Endothelial cell of umbilical vein (primary cell): ENCODE measurements at regions not wholly inside any gene's neighbourhood (a gene's known extent, or its start where the extent isn't known, plus 50 kb on each side); places are given as distances from the start of the nearest gene placed in this dataset.

Experiments used
- BruUV-seq: library from RNA; stranded (reverse); fragments of 400-500 nt; replicated peaks from 2 replicates; lab custom pipeline; 2021; lab: Mats Ljungman, UMichigan
- CTCF ChIA-PET: fragments of 300-600, 350-600 bp; sonication (Branson Sonifier 250); formaldehyde crosslinking; loops from one replicate; lab custom pipeline; 2021; ENCODE audit warnings: antibody characterized with exemption, inconsistent platforms; lab: Charles Lee
- POLR2A ChIA-PET: fragments of 300-600, 350-600 bp; sonication (Branson Sonifier 250); formaldehyde crosslinking; loops from one replicate; lab custom pipeline; 2021; ENCODE audit warnings: antibody characterized with exemption, inconsistent platforms; lab: Charles Lee
- DNase-seq: peaks from one replicate; pipeline ENCODE4 v3.0.0-alpha.2; 2011; ENCODE audit warnings: low read depth, low spot score
- FAIRE-seq: peaks from 2 replicates; lab custom pipeline; 2011; peaks lifted over from hg19 to GRCh38; lab: Jason Lieb, UNC
- H2AFZ ChIP-seq: 2 replicates; pipeline ENCODE4 v1.6.0; 2012; ENCODE audit warnings: low read depth, low read length, control low read depth, inconsistent platforms
- H3K27ac ChIP-seq: 2 replicates; pipeline ENCODE4 v1.5.1; 2011; ENCODE audit warnings: low read depth, mild to moderate bottlenecking, control low read depth, low read length, moderate library complexity; ENCODE audit not compliant: insufficient read depth
- H3K27me3 ChIP-seq, 2 experiments: 2 replicates each; pipeline versions ENCODE4 v1.6.0 to v1.6.1; 2011; ENCODE audit warnings: low read length in 2 of 2, mixed read lengths in 1 of 2; ENCODE audit not compliant: control insufficient read depth in 2 of 2, insufficient read depth in 2 of 2
- H3K36me3 ChIP-seq, 2 experiments: 2 replicates in 1 of 2; 3 replicates in 1 of 2; pipeline ENCODE4 v1.5.1; 2011; ENCODE audit warnings: low read length in 2 of 2, mild to moderate bottlenecking in 1 of 2, moderate library complexity in 1 of 2; ENCODE audit not compliant: control insufficient read depth in 2 of 2, insufficient read depth in 2 of 2; ENCODE audit errors: extremely low read depth in 1 of 2
- H3K4me1 ChIP-seq: 3 replicates; pipeline ENCODE4 v1.5.1; 2011; ENCODE audit warnings: mild to moderate bottlenecking, low read length; ENCODE audit not compliant: control insufficient read depth, insufficient read depth; ENCODE audit errors: extremely low read depth
- H3K4me2 ChIP-seq: 2 replicates; pipeline ENCODE4 v1.6.1; 2011; ENCODE audit warnings: low read length, control low read depth, mixed read lengths; ENCODE audit not compliant: insufficient read depth
- H3K4me3 ChIP-seq, 3 experiments: fragments of 200-600 bp in 1 of 3; sonication (generic), shearing (Covaris generic) in 1 of 3; replicated peaks in 1 of 3; 2 replicates each; pipeline ENCODE4 v1.5.1; 2011 to 2016; ENCODE audit warnings: control low read depth in 3 of 3, low read length in 3 of 3, mild to moderate bottlenecking in 2 of 3, inconsistent platforms in 1 of 3, low read depth in 1 of 3, moderate library complexity in 1 of 3; ENCODE audit not compliant: insufficient read depth in 1 of 3
- H3K79me2 ChIP-seq: 2 replicates; pipeline ENCODE4 v1.6.0; 2012; ENCODE audit warnings: low read length, inconsistent platforms; ENCODE audit not compliant: control insufficient read depth, insufficient read depth
- H3K9ac ChIP-seq: replicated peaks from 2 replicates; pipeline ENCODE3; 2011; ENCODE audit warnings: low read length, control low read depth; ENCODE audit not compliant: insufficient read depth; ENCODE audit errors: extremely low read depth
- H3K9me1 ChIP-seq: replicated peaks from 3 replicates; pipeline ENCODE4 v1.6.0; 2011; ENCODE audit warnings: mild to moderate bottlenecking, low read length; ENCODE audit not compliant: control insufficient read depth, insufficient read depth; ENCODE audit errors: extremely low read depth
- H3K9me3 ChIP-seq: replicated peaks from 2 replicates; pipeline ENCODE4 v1.5.1; 2012; ENCODE audit warnings: low read length, inconsistent platforms; ENCODE audit not compliant: control insufficient read depth, insufficient read depth
- H4K20me1 ChIP-seq: replicated peaks from 2 replicates; pipeline ENCODE3; 2011; ENCODE audit warnings: mild to moderate bottlenecking, low read length; ENCODE audit not compliant: control insufficient read depth, insufficient read depth; ENCODE audit errors: extremely low read depth
- EZH2 ChIP-seq: IDR thresholded peaks from 2 replicates; pipeline ENCODE4 v1.6.1; 2012; ENCODE audit warnings: borderline replicate concordance, low read depth, mild to moderate bottlenecking, moderate library complexity, low read length, inconsistent platforms; ENCODE audit not compliant: severe bottlenecking
- FOS ChIP-seq: IDR thresholded peaks from 2 replicates; pipeline ENCODE4 v1.6.1; 2011; ENCODE audit warnings: mild to moderate bottlenecking, low read length, moderate library complexity, borderline replicate concordance; ENCODE audit not compliant: insufficient read depth
- GATA2 ChIP-seq: IDR thresholded peaks from 2 replicates; pipeline ENCODE4 v1.7.0; 2011; ENCODE audit warnings: low read depth, mild to moderate bottlenecking, moderate library complexity, mixed read lengths, low read length; ENCODE audit not compliant: insufficient read length, insufficient read depth
- JUN ChIP-seq: IDR thresholded peaks from 2 replicates; pipeline ENCODE4 v1.6.1; 2011; ENCODE audit warnings: borderline replicate concordance, low read depth; ENCODE audit not compliant: insufficient read length, insufficient read depth
- MYC ChIP-seq: IDR thresholded peaks from one replicate; pipeline ENCODE4 v1.6.1; 2011; ENCODE audit warnings: mild to moderate bottlenecking, low read depth, low read length
- POLR2A ChIP-seq: IDR thresholded peaks from 2 replicates; pipeline ENCODE4 v1.6.1; 2012; ENCODE audit warnings: low read depth, mild to moderate bottlenecking, control low read depth, low read length
- POLR2AphosphoS5 ChIP-seq: IDR thresholded peaks from 2 replicates; pipeline ENCODE4 v1.6.1; 2012; ENCODE audit warnings: low read depth, mild to moderate bottlenecking, control low read depth, low read length, moderate library complexity; ENCODE audit not compliant: insufficient read depth
- dilution Hi-C: fragments of 300-500 bp; cut with MboI; formaldehyde crosslinking; loops from one replicate; pipeline ENCODE4 v1.15.0; 2019; ENCODE audit warnings: low sequenced_read_pairs; ENCODE audit not compliant: extremely low pct_ligation_motif_present
- intact Hi-C: fragments of 100-400 bp; cut with micrococcal nuclease; formaldehyde crosslinking; loops from one replicate; pipeline ENCODE4 v1.10.0; 2022
- TF ChIP-seq, protein P1 (sequence below), 2 donors: IDR thresholded peaks; 1 replicate in 1 of 2; 2 replicates in 1 of 2; pipeline ENCODE4 v1.5.1; 2011; ENCODE audit warnings: low read length in 2 of 2, mild to moderate bottlenecking in 2 of 2, moderate library complexity in 2 of 2, control low read depth in 1 of 2, inconsistent platforms in 1 of 2, low read depth in 1 of 2; ENCODE audit not compliant: insufficient read depth in 1 of 2; ENCODE audit errors: extremely low read depth in 1 of 2
- TF ChIP-seq, protein P2 (sequence below): IDR thresholded peaks from 2 replicates; pipeline ENCODE4 v1.6.1; 2011; ENCODE audit not compliant: insufficient read depth, insufficient read length

DNA sequence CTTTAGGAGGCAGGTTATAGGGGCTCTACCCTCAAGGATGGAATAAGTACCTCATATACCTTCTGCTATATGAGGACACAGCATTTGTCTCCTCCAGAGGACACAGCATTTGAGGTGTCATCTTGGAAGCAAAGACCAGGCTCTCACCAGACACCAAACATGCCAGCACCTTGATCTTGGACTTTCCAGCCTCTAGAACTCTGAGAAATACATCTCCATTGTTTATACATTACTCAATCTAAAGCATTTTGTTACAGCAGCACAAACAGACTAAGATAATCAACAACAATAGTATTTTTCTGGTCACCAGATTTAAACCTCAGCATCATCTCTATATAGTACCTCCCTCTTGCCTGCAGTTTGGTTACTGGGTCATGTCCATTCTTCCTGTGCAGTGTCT is 237.5 kb upstream of the KLF3 start:
- CTCF ChIA-PET, result interaction anchor here (1.0 kb wide), 1 partner anchor 14 kb away, joined by 3 read pairs; no protein-coding TSS in a partner anchor
- no peak overlapping the region for H2AFZ ChIP-seq
- H3K27ac ChIP-seq, result no peak overlapping the region
- BruUV-seq, result no TSS peak
- TF ChIP-seq FOS (no peak), POLR2A (no peak), POLR2AphosphoS5 (no peak), EZH2 (no peak), GATA2 (no peak), MYC (no peak), JUN (no peak)
- TF ChIP-seq, protein P1, sequence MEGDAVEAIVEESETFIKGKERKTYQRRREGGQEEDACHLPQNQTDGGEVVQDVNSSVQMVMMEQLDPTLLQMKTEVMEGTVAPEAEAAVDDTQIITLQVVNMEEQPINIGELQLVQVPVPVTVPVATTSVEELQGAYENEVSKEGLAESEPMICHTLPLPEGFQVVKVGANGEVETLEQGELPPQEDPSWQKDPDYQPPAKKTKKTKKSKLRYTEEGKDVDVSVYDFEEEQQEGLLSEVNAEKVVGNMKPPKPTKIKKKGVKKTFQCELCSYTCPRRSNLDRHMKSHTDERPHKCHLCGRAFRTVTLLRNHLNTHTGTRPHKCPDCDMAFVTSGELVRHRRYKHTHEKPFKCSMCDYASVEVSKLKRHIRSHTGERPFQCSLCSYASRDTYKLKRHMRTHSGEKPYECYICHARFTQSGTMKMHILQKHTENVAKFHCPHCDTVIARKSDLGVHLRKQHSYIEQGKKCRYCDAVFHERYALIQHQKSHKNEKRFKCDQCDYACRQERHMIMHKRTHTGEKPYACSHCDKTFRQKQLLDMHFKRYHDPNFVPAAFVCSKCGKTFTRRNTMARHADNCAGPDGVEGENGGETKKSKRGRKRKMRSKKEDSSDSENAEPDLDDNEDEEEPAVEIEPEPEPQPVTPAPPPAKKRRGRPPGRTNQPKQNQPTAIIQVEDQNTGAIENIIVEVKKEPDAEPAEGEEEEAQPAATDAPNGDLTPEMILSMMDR (IDR thresholded peaks at IDR 0.05; ENCODE audit: extremely low read depth in 1 of 2, insufficient read depth in 1 of 2, low read depth in 1 of 2, low read length in 2 of 2), result no peak
- TF ChIP-seq, protein P2, sequence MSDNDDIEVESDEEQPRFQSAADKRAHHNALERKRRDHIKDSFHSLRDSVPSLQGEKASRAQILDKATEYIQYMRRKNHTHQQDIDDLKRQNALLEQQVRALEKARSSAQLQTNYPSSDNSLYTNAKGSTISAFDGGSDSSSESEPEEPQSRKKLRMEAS, result no peak
- H3K27me3 ChIP-seq, result peaks cover 0 to 2% of the 10 kb centered on the region in 2 experiments
- H3K4me2 ChIP-seq, result no peak overlapping the region
- H3K9ac ChIP-seq, result no peak overlapping the region
- H3K9me3 ChIP-seq, result no peaks in the 10 kb centered on the region
- H3K79me2 ChIP-seq, result no peaks in the 10 kb centered on the region
- FAIRE-seq, result no peak
- H3K9me1 ChIP-seq, result no peaks in the 10 kb centered on the region
- no peaks in the 10 kb centered on the region for H3K4me1 ChIP-seq
- DNase-seq, result no peak
- dilution Hi-C loops (no loop called here), intact Hi-C loops (no loop called here)
- H3K4me3 ChIP-seq, result no peak overlapping the region
- H4K20me1 ChIP-seq, result no peaks in the 10 kb centered on the region
- POLR2A ChIA-PET, result no interaction called here
- H3K36me3 ChIP-seq, result no peaks in the 10 kb centered on the region
